ENCODE measurements at regions not wholly inside any gene's neighbourhood (a gene's known extent, or its start where the extent isn't known, plus 50 kb on each side); places are given as distances from the start of the nearest gene placed in this dataset.

- TF ChIP-seq POLR2A (IDR thresholded peaks at IDR 0.05; ENCODE audit: low read depth, low read length) (no peak), POLR2AphosphoS5 (IDR thresholded peaks at IDR 0.05; ENCODE audit: insufficient read depth, low read depth, low read length) (no peak), CTCF (IDR thresholded peaks at IDR 0.05; ENCODE audit: extremely low read depth in 1 of 2, insufficient read depth in 1 of 2, low read depth in 1 of 2, low read length in 2 of 2) (no peak)
Observed at GRCh38 chr5:165631235-165631634, 2125.8 kb downstream of the MAT2B start.

All from endothelial cell of umbilical vein (primary cell).